GM21447 (cell line): ENCODE measurements at regions not wholly inside any gene's neighbourhood (a gene's known extent, or its start where the extent isn't known, plus 50 kb on each side); places are given as distances from the start of the nearest gene placed in this dataset.
"Not testable (repeated sequence)": the region's sequence is repeated elsewhere in the genome, so short reads cannot be mapped to it uniquely, and the experiment has no call there.

Source experiments
- ATAC-seq: cut with Tn5 transposase; IDR thresholded peaks from one replicate; pipeline ENCODE4 v1.9.1; 2021; ENCODE audit not compliant: unreplicated experiment

DNA sequence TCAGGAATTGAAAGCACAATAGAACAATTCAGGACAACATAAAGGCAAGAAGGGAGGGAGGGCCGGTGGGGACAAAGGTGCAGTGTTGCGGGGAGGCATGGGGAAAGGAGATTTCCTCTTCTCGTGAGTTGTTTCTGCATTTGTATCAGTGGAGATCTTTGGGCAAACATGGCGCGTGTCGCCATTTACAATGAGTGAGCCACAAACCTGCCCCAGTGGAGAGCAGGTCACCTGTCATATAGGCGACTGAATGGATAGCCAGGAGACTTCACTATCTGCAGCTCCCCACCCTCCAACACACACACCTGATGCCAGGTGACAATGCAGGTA lies 87.7 kb upstream of the SLC45A1 start:
- no peak for ATAC-seq

GRCh38 chr1:8228253-8228652 lies 89.7 kb upstream of the SLC45A1 start:
- ATAC-seq = no peak

DNA sequence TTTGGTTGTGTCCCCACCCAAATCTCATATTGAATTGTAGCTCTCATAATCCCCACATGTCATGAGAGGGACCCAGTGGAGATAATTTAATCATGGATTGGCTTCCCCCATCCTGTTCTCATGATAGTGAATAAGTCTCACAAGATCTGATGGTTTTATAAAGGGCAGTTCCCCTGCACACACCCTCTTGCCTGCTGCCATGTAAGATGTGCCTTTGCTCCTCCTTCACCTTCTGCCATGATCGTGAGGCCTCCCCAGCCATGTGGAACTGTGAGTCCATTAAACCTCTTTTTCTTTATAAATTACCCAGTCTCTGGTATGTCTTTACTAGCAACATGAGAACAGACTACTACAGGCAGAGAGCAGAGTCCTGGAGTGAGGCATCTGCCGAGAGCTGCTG lies 90.2 kb upstream of the SLC45A1 start:
- ATAC-seq = not testable (repeated sequence)

DNA sequence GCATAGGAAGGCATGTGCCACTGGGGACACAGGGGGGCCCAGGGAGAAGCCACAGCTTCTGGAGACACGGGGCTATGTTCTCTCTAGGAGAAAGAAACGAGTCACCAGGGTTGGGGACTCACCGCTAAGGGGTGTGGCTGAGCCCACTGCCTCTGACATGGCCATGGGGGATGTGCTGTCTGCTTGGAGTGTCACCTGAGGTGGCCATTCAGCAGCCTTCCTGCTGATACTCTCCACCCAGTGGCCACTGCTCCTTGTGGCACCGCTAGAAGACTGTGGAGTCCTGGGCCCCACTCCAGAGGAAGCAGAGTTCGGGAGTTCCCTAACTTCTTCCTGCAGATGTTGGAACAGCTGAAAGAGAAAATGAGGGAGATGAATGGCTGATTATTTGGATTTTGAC lies 91.2 kb upstream of the SLC45A1 start:
- no peak for ATAC-seq

- not testable (repeated sequence) for ATAC-seq
Measured at GRCh38 chr1:8226024-8226423, 91.9 kb upstream of the SLC45A1 start.

GRCh38 chr1:8223526-8223925 lies 94.4 kb upstream of the SLC45A1 start:
- no peak for ATAC-seq

- ATAC-seq = no peak
Measured at GRCh38 chr1:8222789-8223188, 95.1 kb upstream of the SLC45A1 start.

DNA sequence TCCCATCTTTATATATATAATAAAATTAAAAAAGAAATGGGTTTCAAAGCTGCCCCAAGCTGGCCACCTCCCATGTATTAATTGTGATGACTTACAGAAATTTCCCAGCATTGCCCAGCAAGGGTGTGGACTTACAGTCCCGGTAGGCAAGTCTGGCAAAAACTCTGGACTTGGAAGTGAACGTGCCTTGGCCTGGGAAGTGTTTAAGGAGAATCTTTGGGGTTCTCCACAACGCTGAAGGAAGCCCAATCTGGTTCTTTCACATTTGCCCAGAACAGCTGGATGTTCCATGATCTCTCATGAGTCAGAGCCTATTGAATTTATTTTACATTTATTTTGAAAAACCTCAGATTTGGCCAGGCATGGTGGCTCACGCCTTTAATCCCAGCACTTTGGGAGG lies 98.4 kb upstream of the SLC45A1 start:
- ATAC-seq = no peak

- ATAC-seq = no peak
Measured at GRCh38 chr1:8218351-8219092, 99.4 kb upstream of the SLC45A1 start.

DNA sequence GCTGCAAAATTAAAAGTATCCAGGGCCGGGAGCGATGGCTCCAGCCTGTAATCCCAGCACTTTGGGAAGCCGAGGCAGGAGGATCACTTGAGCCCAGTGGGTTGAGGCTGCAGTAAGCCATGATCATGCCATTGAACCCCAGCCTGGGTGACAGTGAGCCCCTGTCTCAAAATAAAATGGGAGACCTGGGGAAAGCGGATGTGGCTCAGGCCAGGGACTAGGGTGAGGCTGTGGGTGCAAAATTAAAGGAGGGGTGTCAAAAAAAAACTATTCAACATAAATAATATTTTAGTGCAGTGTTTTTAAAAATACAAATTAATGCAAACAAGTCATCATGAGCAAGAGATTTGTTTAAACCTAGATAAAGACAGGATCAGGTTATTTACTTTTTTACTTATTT lies 100.1 kb upstream of the SLC45A1 start:
- no peak for ATAC-seq

GRCh38 chr1:8217011-8217711 lies 100.8 kb upstream of the SLC45A1 start:
- no peak for ATAC-seq

GRCh38 chr1:8216005-8216404 lies 101.9 kb upstream of the SLC45A1 start:
- no peak for ATAC-seq

DNA sequence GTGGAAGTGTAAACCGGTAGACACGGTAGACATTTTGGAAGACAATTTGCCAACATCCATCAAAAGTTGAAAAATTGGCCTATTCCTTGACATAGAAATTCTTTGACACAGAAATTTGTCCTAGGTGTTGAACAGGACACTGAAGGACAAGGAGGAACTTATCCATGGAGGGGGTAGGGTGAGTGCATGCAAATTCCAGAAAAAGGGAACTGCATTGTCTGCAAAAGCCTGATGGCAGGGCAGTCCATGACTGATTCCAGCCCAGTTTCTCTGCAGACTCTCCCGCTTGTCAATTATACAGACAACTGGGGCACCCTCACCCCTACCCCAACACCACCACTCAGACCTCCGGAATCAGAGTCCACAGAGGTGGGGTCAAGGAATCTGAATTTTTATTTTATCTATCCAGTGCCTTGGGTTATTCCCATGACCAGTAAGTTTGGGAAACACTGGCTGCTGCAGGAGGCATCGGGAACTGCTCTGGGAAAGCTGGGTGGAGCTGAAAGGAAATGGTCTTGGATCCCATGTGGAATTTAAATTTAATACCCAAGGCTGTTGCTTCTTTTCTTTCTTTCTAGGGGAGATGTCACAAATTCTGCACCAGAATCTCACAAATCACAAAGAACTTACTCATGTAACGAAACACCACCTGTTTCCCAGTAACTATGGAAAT lies 103.3 kb upstream of the SLC45A1 start:
- no peak for ATAC-seq

DNA sequence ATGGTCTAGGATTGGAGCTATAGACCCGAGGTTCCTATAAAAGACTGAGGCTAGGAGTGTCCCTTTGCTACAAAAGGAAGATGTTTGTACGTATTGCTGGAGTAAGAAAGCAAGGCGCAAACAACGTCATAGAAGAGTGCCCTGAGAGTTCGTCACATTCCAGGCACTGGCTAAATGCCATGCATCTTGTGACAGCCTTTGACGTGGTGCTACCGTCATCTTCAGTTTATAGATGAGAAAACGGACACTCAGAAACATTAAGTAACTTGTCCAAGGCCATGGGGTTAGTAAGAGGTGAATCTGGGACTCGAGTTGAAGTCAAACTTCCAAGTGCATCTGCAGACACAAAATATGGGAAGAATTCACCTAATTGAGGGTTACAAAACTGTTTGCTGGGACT lies 104.2 kb upstream of the SLC45A1 start:
- ATAC-seq = no peak

DNA sequence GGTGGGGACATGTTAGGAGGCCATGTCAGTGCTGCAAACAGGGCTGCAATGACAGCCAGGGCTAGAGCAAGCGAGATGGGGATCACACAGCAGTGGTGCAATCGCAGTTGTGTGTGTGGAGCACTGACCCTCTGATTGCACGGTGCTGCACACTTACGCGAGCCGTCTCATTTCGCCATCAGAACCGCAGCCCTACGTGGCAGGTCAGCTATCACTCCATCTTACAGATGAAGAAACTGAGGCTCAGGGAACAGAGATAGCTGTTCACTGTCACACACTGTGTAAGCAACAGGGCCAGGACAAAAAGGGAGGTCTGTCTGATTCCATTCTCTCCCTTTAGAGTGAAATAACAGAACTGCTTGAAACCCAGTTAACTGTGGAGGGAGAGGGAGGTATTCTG lies 104.8 kb upstream of the SLC45A1 start:
- no peak for ATAC-seq

- ATAC-seq = no peak
Measured at GRCh38 chr1:8212580-8213031, 105.3 kb upstream of the SLC45A1 start.

- ATAC-seq = no peak
Measured at GRCh38 chr1:8211883-8212579, 105.9 kb upstream of the SLC45A1 start.

DNA sequence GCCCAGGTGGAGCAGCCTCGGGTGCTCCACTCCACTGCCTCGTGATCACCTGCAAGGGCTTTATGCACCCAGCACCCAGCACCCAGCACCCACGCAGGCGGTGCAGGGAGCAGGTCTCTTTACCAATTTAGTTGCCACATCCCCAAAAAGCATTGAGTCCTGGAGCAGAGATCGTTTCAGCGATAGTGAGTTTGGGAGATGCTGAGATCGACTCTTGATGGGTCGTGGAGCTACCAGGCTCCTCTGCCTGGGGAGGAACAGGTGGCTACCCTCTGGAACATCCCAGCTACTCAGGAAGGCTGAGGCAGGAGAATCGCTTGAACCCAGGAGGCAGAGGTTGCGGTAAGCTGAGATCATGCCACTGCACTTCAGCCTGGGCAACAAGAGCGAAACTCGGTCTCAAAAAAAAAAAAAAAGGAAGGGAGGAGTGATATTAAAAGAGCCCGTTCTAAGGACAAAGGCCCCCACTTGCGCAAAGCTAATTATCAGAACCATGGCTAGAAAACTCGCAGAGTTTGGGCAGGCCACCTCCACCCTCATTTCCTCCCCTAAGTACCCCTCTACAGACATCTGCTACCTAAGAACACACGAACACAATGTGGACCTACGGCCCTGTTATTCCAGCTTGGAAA lies 106.5 kb upstream of the SLC45A1 start:
- no peak for ATAC-seq

- no peak for ATAC-seq
Measured at GRCh38 chr1:8207202-8207601, 110.7 kb upstream of the SLC45A1 start.

- ATAC-seq = no peak
Measured at GRCh38 chr1:8206391-8206790, 111.5 kb upstream of the SLC45A1 start.

GRCh38 chr1:8205771-8206170 lies 112.1 kb upstream of the SLC45A1 start:
- ATAC-seq = no peak
